T-helper 2 cell treated with Interferon-gamma antibody and Interleukin-4, amounts not matched to agents 5 μg/mL and 100 μg/mL, for 36 hours (primary cell): ENCODE measurements at regions not wholly inside any gene's neighbourhood (a gene's known extent, or its start where the extent isn't known, plus 50 kb on each side); places are given as distances from the start of the nearest gene placed in this dataset.

Experiments
- DNase-seq: peaks from one replicate; pipeline ENCODE4 v3.0.0; 2021; ENCODE audit warnings: low spot score
- H3K27ac Mint-ChIP-seq: one replicate; pipeline ENCODE4 v1.8.0; 2021; ENCODE audit warnings: mild to moderate bottlenecking, mixed read lengths
- H3K27me3 Mint-ChIP-seq: one replicate; pipeline ENCODE4 v1.8.0; 2021; ENCODE audit warnings: low read depth, mixed read lengths
- H3K36me3 Mint-ChIP-seq: one replicate; pipeline ENCODE4 v1.8.0; 2021; ENCODE audit warnings: low read depth, mixed read lengths
- H3K4me1 Mint-ChIP-seq: one replicate; pipeline ENCODE4 v1.8.0; 2021; ENCODE audit warnings: low read depth, mixed read lengths
- H3K4me3 Mint-ChIP-seq: one replicate; pipeline ENCODE4 v1.8.0; 2022; ENCODE audit warnings: mild to moderate bottlenecking, moderate library complexity, mixed read lengths
- H3K9me3 Mint-ChIP-seq: one replicate; pipeline ENCODE4 v1.8.0; 2021; ENCODE audit warnings: mixed read lengths

DNA sequence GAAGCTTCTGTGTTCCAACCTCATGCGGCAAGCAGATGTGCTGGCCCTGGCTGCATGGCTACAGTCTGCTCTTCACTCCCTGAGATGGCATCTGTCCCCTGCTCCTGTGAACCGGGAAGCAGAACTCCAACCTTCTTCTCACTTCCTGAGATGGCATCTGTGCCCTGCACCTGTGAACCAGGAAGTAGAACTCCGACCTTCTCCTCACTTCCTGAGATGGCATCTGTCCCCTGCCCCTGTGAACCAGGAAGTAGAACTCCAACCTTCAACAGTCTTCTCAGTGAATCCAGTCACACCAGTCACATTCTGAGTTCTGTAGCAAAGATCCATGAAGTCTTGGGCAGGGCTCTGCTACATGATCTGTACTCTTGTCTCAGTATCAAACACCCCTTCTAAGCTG, 887.2 kb upstream of the KLHL29 start:
- peaks cover 19% of the 10 kb centered on the region for H3K9me3 Mint-ChIP-seq
- no peak overlapping the region for H3K4me3 Mint-ChIP-seq
- no peak for DNase-seq
- H3K36me3 Mint-ChIP-seq: no peaks in the 10 kb centered on the region
- H3K27me3 Mint-ChIP-seq: no peaks in the 10 kb centered on the region
- H3K27ac Mint-ChIP-seq: no peak overlapping the region
- H3K4me1 Mint-ChIP-seq: no peaks in the 10 kb centered on the region

DNA sequence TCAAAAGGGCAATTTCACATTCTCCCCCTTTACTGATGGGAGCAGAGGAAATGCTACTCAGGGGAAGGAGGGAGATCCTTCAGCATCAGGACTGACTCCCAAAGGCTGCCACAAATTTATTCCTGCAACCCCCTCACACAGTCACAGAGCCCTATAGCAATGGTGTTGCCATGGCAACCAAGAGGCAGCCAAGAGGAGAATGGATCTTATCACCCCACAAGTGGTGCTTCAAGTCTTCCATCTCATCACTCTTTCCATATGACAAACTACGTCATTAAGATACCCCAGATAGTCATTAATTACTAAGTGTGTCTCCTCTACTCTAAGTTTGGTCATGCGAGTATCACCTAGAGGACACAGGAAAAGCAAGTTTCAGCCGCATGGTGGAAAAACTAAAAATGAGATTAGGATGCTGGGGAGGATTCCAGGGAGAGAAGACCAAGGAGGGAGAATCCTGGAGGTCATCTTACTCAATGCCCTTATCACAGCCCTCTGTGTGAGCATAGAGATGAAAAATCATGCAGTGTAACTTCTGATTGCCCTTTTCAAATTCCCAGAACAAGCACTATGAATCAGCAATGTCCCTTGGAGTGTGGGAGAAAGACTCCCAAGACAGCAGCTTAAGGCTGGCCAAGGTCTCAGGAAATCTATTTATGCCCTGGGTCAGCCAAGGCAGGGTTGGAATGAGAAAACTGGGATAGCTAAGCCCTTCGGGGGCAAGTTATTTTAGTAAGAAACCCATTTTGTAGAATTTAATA, 885.7 kb upstream of the KLHL29 start:
- Mint-ChIP-seq H3K4me3 (no peak overlapping the region), H3K36me3 (no peaks in the 10 kb centered on the region), H3K27me3 (no peaks in the 10 kb centered on the region)

DNA sequence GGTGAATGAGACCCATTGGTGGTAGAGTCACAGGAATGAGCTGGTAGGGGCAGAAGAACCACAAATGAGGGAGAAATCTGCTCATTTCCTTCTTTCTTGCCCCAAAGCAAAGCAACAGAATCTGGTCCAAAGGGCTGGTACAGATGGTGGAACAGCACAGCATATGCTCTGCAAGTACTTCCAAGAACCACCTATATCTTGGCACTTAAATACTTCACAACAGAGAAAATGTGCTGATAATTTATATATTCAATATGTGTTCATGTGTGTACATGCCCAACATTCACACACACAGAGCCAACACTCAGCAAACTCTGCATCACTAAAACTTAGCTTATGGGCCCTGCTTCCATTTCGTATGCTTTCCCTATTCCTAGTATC, 884.4 kb upstream of the KLHL29 start:
- H3K4me3 Mint-ChIP-seq: no peak overlapping the region
- H3K36me3 Mint-ChIP-seq: no peaks in the 10 kb centered on the region
- H3K4me1 Mint-ChIP-seq: no peaks in the 10 kb centered on the region
- no peaks in the 10 kb centered on the region for H3K27me3 Mint-ChIP-seq
- DNase-seq: no peak
- no peak overlapping the region for H3K27ac Mint-ChIP-seq
- H3K9me3 Mint-ChIP-seq: peaks cover 18% of the 10 kb centered on the region

More for the DNA sequence above, 885.7 kb upstream of the KLHL29 start:
- DNase-seq: no peak
- Mint-ChIP-seq H3K4me1 (no peaks in the 10 kb centered on the region), H3K27ac (no peak overlapping the region), H3K9me3 (peaks cover 18% of the 10 kb centered on the region)

DNA sequence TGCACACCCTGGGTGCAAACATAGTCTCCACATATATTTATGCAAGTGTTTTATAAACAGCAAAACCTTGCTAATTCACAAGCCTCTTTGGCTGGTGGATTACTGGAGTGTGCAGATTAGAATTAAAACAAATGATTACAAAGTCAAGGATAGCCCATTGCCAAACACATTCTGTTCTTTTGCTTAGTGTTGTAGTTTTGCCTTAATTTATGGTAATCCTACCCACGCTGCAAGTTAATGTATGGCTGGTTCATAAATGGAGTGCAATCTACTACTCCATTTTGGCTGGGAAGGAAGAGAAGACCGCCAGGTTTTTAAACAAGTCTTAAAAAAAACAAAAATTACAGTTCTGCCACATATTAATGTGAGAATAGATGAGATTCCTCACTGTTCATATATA, 883.1 kb upstream of the KLHL29 start:
- Mint-ChIP-seq H3K36me3 (no peaks in the 10 kb centered on the region), H3K27me3 (no peaks in the 10 kb centered on the region), H3K4me1 (no peaks in the 10 kb centered on the region), H3K27ac (no peak overlapping the region), H3K4me3 (no peak overlapping the region), H3K9me3 (peaks cover 18% of the 10 kb centered on the region)
- DNase-seq: no peak

DNA sequence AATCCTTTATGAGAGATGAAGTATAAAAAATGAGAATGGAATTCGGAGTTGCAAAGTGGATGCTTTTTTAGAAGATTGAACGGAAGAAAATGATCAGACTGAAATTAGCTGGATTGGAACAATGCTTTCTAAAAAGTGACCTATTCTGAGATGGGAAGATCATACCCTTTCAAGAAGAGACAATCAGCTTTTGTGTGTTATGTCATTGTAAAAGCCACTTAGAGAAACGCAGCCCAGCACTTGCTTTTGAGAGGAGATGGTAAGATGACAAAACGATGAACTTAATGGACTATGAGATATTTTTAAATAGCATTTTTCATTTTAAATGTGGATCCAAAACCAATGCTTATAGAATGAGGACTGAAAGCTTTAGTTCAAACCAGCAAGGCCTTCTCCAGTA, 871.4 kb upstream of the KLHL29 start:
- no peak overlapping the region for H3K27ac Mint-ChIP-seq
- H3K36me3 Mint-ChIP-seq: no peaks in the 10 kb centered on the region
- H3K27me3 Mint-ChIP-seq: no peaks in the 10 kb centered on the region
- H3K9me3 Mint-ChIP-seq: peaks cover 19% of the 10 kb centered on the region
- no peaks in the 10 kb centered on the region for H3K4me1 Mint-ChIP-seq
- DNase-seq: no peak
- H3K4me3 Mint-ChIP-seq: no peak overlapping the region

DNA sequence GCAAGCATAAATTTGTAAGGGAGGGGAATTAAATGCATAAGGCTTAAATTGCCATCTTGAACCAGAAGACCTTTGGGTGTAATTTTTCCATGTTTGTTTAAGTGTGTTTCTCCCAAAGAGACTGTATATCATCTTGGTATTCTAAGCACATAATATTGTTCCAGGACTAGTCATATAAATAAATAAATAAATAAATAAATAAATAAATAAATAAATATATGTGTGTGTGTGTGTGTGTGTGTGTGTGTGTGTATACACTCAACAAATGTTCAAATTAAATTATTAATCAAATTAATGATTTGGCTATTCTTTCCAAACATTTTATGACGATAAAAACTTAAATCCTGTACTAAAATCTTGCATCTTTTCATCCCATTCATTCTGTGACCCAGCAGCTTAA, 867.8 kb upstream of the KLHL29 start:
- Mint-ChIP-seq H3K4me3 (no peak overlapping the region), H3K36me3 (no peaks in the 10 kb centered on the region)

DNA sequence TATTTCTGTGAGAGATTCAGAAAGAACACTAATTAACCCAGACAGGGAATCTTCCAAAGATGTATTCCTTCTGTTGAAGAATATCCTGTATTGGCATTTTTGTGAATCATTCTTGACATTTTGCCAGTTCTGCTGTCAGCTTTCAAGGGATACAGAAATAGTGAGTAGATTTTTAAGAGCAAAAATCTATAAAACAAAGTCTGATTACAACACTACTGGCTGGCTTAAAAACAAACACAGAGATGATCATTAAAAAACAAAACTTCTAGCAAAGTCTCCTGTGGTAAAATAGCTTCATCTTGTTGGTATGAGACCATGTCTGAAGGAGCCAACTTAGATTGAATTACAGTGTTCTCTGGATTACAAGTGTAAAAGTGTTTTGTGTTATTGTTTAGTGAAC, 866.3 kb upstream of the KLHL29 start:
- no peak for DNase-seq
- Mint-ChIP-seq H3K4me3 (no peak overlapping the region), H3K27ac (no peak overlapping the region), H3K4me1 (no peaks in the 10 kb centered on the region), H3K36me3 (no peaks in the 10 kb centered on the region), H3K27me3 (no peaks in the 10 kb centered on the region), H3K9me3 (peaks cover 3% of the 10 kb centered on the region)

More for the DNA sequence above, 867.8 kb upstream of the KLHL29 start:
- Mint-ChIP-seq H3K9me3 (peaks cover 4% of the 10 kb centered on the region), H3K4me1 (no peaks in the 10 kb centered on the region), H3K27ac (no peak overlapping the region), H3K27me3 (no peaks in the 10 kb centered on the region)
- no peak for DNase-seq

DNA sequence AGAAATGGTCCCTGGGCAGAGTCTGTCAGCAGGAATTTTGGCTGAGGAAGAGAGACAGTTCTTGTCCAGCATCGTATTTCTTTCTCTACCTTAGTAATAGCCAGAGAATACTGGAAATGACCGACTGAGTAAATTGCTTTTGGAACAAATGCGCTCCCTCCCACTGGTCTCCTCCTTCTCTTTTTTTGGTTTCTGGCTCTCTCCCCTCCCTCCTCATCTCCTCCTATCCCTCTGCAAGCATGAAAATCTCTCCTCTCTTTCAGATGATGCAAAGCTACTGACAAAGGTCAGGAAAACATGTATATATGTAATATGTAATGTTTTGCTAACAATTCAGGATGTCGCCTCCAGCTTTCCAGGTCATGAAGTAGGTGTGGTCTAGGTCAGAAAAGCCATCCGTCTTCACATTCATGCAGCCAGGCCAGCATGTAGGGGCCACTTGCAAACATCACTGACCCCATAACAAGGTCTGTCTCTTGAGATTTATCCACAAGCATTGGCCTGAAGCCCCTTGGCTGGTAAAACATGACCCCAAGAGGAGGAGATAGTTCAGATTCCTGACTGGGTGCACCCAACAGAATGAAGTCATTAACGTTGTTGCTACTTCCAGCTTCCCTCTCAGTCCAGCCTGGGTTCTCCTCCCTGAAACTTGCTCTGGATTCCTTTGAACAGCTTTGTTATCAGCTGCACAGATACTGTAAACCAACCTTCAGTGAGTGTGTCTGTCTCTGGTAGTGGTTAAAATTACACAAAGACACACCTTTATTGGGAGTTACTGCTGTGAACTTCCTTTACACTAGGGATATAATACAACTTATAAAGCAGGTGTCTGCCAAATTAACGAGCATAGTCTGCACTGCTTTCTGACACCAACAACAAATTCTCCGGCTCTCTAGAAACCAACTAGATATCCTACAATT, 864.4 kb upstream of the KLHL29 start:
- Mint-ChIP-seq H3K4me1 (no peaks in the 10 kb centered on the region), H3K27me3 (no peaks in the 10 kb centered on the region), H3K9me3 (no peaks in the 10 kb centered on the region), H3K36me3 (no peaks in the 10 kb centered on the region), H3K4me3 (no peak overlapping the region), H3K27ac (no peak overlapping the region)
- DNase-seq: no peak

DNA sequence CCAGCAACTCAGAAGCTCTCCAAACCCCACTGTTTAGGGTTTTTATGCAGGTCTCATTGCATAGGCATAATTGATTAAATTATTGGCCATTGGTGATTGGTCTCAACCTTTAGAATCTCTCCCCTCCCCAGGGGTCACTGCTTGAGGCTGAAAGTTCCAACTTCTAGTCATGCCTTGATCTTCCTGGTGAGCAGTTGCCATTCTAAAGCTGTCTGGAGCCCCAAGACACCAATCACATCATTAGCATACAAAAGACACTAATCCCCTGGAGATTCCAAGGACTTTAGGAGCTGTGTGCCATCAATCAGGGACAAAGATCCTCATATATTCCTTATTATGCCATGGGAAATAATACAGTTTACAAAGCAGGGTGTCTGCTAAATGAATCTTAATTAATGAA, 863.4 kb upstream of the KLHL29 start:
- H3K27me3 Mint-ChIP-seq: no peaks in the 10 kb centered on the region
- DNase-seq: no peak
- no peaks in the 10 kb centered on the region for H3K9me3 Mint-ChIP-seq
- H3K4me1 Mint-ChIP-seq: no peaks in the 10 kb centered on the region
- H3K27ac Mint-ChIP-seq: no peak overlapping the region
- no peak overlapping the region for H3K4me3 Mint-ChIP-seq
- no peaks in the 10 kb centered on the region for H3K36me3 Mint-ChIP-seq

DNA sequence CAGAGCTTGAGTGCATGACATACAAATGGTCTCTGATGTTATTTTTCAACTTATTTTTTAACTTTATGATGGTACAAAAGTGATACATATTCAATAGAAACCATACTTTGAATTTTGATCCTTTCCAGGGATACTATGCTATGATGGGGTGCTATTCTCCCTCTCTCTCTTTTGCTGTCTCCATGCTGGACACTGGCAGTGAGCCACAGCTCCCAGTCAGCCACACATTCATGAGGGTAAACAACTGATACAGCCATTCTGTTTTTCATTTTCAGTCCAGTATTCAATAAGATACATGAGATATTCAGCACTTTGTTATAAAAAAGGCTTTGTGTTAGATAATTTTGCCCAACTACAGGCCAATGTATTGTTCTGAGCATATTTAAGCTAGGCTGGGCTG, 859.3 kb upstream of the KLHL29 start:
- no peaks in the 10 kb centered on the region for H3K9me3 Mint-ChIP-seq
- DNase-seq: no peak
- H3K4me1 Mint-ChIP-seq: no peaks in the 10 kb centered on the region
- H3K27ac Mint-ChIP-seq: no peak overlapping the region
- no peak overlapping the region for H3K4me3 Mint-ChIP-seq
- no peaks in the 10 kb centered on the region for H3K36me3 Mint-ChIP-seq
- no peaks in the 10 kb centered on the region for H3K27me3 Mint-ChIP-seq

DNA sequence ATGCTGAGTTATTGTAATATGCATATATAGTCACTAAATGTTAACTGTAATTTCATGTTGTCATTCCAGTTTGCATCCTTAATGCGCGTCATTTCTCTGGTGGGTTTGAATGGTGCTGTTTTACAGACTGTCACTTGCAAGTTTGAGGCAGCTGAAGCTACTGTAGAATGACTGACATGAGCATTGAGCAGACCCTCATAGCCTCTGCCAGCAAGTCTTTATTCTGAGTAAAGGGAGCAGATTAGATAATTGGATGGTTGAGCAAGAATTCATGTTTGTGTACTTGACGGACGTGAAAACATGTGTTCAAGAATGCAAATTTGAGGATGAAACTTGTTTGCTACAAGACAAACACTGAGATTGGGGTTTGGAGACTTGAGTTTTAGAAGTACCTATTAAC, 854.8 kb upstream of the KLHL29 start:
- DNase-seq: no peak

DNA sequence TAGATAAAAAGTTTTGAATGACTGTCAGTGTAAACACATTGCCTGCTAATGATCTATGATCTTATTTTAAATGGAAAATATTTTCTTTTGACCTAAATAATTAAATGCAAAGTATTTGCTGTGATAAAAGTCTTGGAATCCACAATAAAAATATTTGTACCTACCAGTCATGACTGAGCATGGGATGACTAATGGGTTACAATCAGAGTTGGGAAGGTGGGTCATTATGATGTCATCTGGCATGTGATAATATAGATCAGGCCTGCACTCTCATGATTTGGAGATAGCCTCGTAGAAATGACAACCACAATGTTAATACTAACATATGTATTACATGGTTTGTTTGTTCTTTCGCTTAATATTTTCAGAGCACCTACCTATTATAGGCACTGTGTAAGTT, 848.8 kb upstream of the KLHL29 start:
- no peaks in the 10 kb centered on the region for H3K36me3 Mint-ChIP-seq
- H3K9me3 Mint-ChIP-seq: peaks cover under 1% of the 10 kb centered on the region
- no peaks in the 10 kb centered on the region for H3K27me3 Mint-ChIP-seq
- no peak overlapping the region for H3K27ac Mint-ChIP-seq
- DNase-seq: no peak
- no peaks in the 10 kb centered on the region for H3K4me1 Mint-ChIP-seq
- no peak overlapping the region for H3K4me3 Mint-ChIP-seq

More for the DNA sequence above, 854.8 kb upstream of the KLHL29 start:
- Mint-ChIP-seq H3K9me3 (no peaks in the 10 kb centered on the region), H3K27ac (no peak overlapping the region), H3K4me3 (no peak overlapping the region), H3K4me1 (no peaks in the 10 kb centered on the region), H3K36me3 (no peaks in the 10 kb centered on the region), H3K27me3 (no peaks in the 10 kb centered on the region)

DNA sequence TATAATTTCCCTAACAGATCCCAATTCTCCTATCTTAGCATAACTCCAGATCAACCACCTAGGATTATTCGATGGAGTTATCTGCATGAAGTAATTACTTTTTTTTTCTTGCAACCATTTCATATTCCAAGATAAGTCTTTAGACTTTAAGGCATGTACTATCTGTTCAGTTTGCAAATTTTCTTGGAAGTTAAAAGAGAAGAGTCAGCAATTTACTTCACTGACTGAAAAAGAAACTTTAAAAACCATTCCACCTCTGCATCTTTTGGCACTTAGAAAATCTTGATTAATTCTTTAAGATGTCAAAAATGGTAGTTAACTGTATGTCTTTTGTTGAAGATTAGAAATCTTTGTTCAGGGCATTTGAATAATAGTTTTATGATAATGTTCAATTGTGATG, 830.5 kb upstream of the KLHL29 start:
- Mint-ChIP-seq H3K36me3 (no peaks in the 10 kb centered on the region), H3K27me3 (no peaks in the 10 kb centered on the region), H3K4me3 (no peak overlapping the region), H3K4me1 (no peaks in the 10 kb centered on the region), H3K27ac (no peak overlapping the region), H3K9me3 (peaks cover 11% of the 10 kb centered on the region)
- no peak for DNase-seq

DNA sequence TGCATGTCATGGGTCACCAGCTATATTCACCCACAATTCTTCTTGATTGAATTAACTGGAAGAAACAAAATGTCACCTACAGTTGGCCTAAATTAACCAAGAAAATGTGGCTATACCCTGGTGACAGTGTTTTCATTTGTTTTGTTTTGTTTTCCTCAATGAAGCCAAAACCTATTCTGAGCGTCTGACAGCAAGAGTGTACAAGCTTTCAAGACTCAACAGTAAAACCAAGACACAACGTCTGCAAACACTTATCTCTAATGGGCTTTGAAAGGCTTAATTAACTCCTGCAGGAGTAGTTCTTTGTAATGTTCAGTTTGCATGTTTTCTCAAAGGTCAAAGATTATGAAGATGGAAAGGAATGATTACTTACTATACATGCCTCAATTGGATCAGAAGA, 827.6 kb upstream of the KLHL29 start:
- no peak for DNase-seq
- Mint-ChIP-seq H3K9me3 (peaks cover 11% of the 10 kb centered on the region), H3K4me1 (no peaks in the 10 kb centered on the region), H3K36me3 (no peaks in the 10 kb centered on the region), H3K27me3 (no peaks in the 10 kb centered on the region), H3K27ac (no peak overlapping the region), H3K4me3 (no peak overlapping the region)
